SW480 (cell line): ENCODE measurements at regions not wholly inside any gene's neighbourhood (a gene's known extent, or its start where the extent isn't known, plus 50 kb on each side); places are given as distances from the start of the nearest gene placed in this dataset.
"Not testable (repeated sequence)": the region's sequence is repeated elsewhere in the genome, so short reads cannot be mapped to it uniquely, and the experiment has no call there.

Experiments used
- DNase-seq: peaks from one replicate; pipeline ENCODE4 v3.0.0-alpha.2; 2016; ENCODE audit warnings: low spot score

DNA sequence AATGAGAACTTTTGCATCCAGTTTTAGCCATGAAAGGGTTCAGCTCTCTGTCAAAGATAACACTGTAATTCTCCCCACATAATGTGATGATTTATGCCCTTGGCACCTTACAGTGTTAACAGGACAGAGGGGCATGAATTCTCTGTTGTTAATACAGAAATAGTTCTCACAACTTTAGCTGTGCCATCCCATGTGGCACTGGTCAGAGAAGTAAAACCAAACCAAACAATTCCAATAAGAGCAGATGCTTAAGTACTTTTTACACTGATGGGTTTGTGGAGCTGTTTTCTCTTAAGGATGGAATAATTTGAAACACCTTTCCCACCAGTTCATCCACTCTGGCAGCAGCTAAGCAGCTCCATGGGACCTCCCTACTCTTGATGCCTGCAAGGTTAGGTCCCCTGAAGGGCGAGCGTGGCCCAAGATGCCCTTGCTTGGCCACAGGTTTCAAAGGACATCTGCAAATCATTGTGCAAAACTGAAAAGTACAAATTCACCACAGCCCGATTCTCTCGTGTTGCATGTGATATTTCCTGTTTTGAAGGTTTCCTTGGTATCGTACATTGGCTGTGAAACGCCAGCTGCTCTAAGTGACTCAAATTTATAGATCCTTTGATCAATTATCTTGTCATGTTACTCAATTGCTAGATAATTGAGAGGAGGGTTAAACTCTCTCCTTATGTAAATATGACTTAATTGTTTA lies 82.5 kb upstream of the CREB5 start:
- DNase-seq: no peak

- DNase-seq: no peak
Observed at GRCh38 chr7:28330384-28331070, 81.8 kb upstream of the CREB5 start.

GRCh38 chr7:28332046-28332445 lies 80.3 kb upstream of the CREB5 start:
- DNase-seq: no peak

- not testable (repeated sequence) for DNase-seq
Observed at GRCh38 chr7:28333548-28333947, 78.8 kb upstream of the CREB5 start.

GRCh38 chr7:28336806-28337205 lies 75.5 kb upstream of the CREB5 start:
- DNase-seq: no peak

DNA sequence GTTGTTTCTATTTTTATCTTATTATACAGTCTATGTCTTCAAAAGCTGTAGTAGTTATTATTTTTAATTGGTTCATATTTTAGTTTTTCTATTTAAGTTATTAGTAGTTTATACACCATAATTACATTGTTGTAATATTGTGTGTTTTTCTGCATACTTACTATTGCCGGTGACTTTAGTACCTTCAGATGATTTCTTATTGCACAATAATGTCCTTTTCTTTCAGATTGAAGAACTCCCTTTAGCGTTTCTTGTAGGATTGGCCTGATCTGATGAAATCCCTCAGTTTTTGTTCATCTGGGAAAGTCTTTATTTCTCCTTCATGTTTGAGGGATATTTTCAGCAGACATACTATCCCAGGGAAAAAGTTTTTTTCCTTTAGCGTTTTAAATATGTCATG lies 74.3 kb upstream of the CREB5 start:
- DNase-seq: no peak

- DNase-seq: no peak
Observed at GRCh38 chr7:28343462-28343861, 68.9 kb upstream of the CREB5 start.

DNA sequence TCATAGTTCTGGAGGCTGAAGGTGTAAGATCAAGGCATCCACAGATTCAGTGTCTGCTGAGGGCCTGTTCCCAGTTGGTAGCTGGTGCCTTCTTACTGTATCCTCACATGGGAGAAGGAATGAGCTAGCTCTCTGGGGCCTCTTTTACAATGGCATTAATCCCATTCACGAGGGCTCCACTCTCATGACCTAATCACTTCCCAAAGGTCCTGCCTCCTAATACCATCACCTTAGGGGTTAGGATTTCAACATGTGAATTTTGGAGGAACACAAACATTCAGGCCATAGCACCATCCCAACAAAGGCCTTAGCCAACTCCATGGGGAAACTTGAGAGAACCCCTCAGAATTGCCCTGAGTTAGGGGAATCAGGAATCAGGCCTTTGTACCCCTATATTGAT lies 66.1 kb upstream of the CREB5 start:
- no peak for DNase-seq

DNA sequence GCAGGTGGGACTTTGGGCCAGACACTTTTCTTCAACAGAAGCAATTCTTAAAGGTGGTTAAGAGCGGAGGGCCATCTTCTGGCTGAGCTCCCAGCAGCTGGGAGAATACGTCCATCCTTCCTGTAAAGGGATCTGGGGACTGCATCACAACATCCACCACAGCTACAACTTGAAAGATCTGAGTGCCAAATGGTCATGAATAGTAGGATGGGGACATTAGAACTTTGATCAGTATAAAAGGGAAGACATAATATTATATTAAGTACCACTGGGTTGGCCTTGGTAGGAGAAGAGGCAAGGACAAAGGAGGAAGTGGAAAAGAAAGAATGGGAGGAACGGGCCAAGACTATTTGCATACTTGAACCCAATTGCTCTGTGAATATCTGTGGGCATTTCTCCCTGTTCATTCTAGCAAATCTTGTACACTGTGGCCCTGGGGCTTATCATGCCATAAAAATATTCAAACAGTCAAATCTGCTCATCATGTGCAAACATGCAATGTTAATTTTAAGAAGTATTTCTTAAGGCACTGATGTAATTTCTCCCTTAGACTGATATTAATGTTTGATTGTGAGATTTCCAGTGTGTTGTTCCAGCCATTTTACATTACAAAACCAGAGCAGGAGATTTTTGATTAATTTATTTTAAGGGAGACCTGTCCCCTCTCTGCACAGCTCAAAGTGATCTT lies 65.5 kb upstream of the CREB5 start:
- DNase-seq: no peak

- no peak for DNase-seq
Observed at GRCh38 chr7:28347475-28348318, 64.6 kb upstream of the CREB5 start.

- DNase-seq: no peak
Observed at GRCh38 chr7:28348636-28349035, 63.7 kb upstream of the CREB5 start.

- no peak for DNase-seq
Observed at GRCh38 chr7:28349637-28350036, 62.7 kb upstream of the CREB5 start.

- DNase-seq: no peak
Observed at GRCh38 chr7:28350662-28351061, 61.7 kb upstream of the CREB5 start.

- DNase-seq: no peak
Observed at GRCh38 chr7:28351450-28351849, 60.9 kb upstream of the CREB5 start.

DNA sequence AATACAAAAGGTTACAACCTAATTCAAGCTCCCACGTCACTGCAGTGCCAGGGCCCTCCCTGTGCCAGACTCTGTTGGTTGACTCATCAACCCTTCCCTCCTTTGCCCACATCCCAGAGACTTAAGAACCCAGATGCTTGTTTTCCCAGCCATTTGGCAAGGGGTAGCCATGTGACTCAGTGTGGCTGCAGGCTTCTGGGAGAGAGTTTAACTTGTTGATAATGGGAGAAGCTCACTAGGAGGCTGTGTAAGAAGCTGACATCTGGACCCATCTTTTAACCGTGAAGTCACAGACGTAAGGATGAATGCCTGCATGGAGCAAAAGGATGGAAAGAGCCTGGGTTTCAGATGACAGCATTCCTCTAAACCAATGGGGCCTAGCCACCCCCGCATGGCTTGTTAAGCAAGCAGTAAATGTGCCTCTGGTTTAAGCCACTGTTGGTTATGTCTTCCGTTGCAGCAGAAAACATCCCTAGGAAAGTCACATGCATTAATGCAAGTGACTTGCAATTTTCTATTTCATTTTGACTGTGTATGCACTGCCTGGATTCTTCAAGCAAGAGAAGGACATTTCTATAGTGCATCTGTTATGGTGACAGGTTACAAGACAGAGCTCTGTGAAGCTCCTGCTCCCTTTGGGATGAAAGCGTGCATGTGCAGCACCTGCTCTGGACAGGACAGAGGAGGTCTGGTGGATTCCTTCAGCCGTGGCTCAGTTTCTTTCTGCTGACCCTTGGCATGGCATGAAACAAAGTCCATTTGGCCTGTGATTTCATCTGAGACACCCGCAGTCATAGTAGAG lies 57.5 kb upstream of the CREB5 start:
- DNase-seq: peak; percentile 36

DNA sequence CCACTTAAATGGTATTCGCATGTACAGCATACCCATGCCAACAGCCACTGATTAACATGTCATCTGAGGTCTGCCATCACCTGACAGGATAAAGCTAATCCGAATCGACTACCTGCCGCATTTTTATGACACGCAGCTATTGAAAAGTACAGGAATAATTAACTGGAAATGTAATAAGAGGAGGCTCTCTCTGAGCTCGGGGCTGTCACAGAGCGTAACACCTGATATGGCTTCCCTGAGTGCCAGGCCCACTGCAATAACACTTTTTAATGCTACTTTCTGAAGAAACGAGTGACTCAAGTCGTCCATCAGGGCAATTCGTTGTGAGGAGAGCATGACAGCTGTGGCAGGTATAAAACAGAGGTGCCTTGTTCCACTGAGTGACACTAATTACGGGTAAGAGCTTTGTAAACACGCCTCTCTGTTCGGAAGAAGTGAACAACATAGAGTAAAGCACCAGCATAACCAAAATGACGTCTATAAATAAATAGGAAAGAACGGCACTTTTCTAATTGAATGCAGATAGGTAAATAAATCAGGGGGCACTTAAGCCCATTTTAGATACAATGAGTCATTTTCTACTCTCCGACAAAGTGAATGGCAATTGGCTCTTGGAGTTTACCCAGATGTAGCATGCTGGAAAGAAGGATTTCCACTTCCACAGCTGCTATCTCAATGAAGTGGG lies 56.5 kb upstream of the CREB5 start:
- DNase-seq: peak; percentile 47

DNA sequence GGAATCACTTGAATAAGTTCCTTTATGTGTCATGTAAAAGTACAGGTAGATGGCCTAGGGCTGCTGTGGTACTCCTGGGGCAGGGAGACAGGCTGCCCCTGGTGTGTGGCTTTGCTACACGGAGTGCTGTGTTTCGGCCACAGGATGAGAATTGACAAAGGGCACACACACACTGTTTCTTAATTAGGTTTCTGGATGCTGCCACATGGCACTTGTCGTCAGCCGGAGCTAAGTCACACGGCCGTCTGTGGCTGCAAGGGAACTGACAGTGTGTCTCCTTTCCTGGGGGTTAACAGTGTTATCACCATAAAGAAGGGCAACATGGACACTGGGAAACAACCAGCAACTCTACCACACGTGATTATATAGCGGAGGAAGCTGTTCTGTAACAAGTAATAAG lies 55.7 kb upstream of the CREB5 start:
- DNase-seq: no peak

DNA sequence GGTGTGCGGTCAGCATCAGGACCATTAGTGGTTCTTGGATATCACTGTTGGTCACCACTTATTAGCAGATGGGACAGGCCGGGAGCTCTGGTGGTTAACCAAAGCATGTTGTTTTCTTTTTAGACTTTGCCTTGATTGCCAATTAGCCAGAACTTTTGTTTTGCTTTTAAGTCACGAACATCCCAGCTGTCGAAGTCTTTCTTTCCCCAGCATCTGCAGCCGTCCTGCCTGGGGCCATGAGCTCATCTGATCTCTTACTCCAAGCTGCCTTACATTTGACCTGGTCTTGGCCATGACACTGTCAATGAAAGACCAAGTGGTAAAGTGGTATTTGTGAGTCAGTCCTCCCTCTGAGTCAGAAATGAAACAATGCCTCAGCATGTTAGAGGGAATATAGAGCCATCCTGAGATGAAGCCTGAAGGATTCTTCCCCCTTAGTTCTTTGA lies 53.9 kb upstream of the CREB5 start:
- peak; percentile 87 for DNase-seq

DNA sequence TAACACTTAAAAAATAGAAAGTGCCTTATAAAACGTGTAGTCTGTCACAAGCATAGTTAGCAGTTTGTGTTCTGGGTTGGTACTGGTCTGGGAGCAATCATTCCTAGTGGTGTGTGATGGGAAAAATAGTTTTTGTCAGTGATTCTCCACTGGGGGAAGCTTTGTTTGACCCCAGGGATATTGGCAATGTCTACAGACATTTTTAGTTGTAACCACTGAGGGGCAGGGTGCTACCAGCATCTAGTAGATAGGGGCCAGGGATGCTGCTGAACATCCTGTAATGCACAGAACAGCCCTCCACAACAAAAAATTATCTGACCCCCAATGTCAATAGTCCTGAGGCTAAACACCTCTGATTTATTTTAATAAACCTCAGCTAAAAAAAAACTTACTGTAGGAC lies 51.6 kb upstream of the CREB5 start:
- no peak for DNase-seq

- no peak for DNase-seq
Observed at GRCh38 chr7:28361551-28361950, 50.8 kb upstream of the CREB5 start.

DNA sequence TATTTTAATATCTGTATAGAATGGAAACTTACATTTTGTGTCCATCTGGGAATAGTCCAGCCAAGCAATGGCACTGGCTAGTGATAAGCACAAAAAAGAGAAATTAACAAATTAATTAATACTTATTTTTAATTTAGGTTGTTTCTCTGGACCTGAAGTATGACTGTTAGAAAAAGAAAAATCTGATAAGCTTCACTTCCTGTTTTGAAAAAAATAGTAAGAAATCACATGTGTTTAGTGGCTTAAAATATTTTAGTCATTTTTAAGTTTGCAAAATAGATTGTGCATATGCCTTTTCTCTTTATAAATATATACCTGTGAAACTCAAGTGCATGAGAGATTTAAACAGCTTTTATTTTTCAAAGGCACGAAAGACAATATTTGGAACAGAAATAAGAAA lies 50.1 kb upstream of the CREB5 start:
- DNase-seq: no peak
